Ascending aorta (tissue), 2 donors: ENCODE measurements at regions not wholly inside any gene's neighbourhood (a gene's known extent, or its start where the extent isn't known, plus 50 kb on each side); places are given as distances from the start of the nearest gene placed in this dataset.

Source experiments
- DNase-seq, 2 donors: peaks; one replicate each; pipeline ENCODE4 v3.0.0-alpha.2; 2019; ENCODE audit warnings: low spot score in 2 of 2
- H3K27ac ChIP-seq, 2 donors: fragments of 200-600 bp; sonication (generic); one replicate each; pipeline ENCODE4 v1.5.1; 2016 to 2017; ENCODE audit warnings: mild to moderate bottlenecking in 1 of 2
- H3K27me3 ChIP-seq: fragments of 200-600 bp; sonication (generic); one replicate; pipeline ENCODE4 v1.5.1; 2017
- H3K36me3 ChIP-seq, 2 donors: fragments of 200-600 bp; sonication (generic); one replicate each; pipeline ENCODE4 v1.5.1; 2016
- H3K4me1 ChIP-seq, 2 donors: fragments of 200-600 bp; sonication (generic); one replicate each; pipeline ENCODE4 v1.5.1; 2016 to 2017; ENCODE audit warnings: mild to moderate bottlenecking in 1 of 2
- H3K4me3 ChIP-seq, 2 donors: fragments of 200-600 bp; sonication (generic); one replicate each; pipeline ENCODE4 v1.5.1; 2016 to 2017; ENCODE audit warnings: mild to moderate bottlenecking in 1 of 2
- H3K9me3 ChIP-seq, 2 donors: fragments of 200-600 bp; sonication (generic); one replicate each; pipeline ENCODE4 v1.5.1; 2016
- intact Hi-C: fragments of 100-400 bp; cut with DNase I; formaldehyde crosslinking; loops from one replicate; pipeline ENCODE4 v1.15.1; 2023
- TF ChIP-seq, protein P1 (sequence below), 3 experiments: fragments of 200-600 bp in 2 of 3; fragments of 450-650 bp in 1 of 3; sonication (generic) in 2 of 3; IDR thresholded peaks; one replicate each; pipeline ENCODE4 v1.5.1; 2016 to 2019; ENCODE audit warnings: antibody characterized with exemption in 3 of 3, mild to moderate bottlenecking in 1 of 3, moderate library complexity in 1 of 3

DNA sequence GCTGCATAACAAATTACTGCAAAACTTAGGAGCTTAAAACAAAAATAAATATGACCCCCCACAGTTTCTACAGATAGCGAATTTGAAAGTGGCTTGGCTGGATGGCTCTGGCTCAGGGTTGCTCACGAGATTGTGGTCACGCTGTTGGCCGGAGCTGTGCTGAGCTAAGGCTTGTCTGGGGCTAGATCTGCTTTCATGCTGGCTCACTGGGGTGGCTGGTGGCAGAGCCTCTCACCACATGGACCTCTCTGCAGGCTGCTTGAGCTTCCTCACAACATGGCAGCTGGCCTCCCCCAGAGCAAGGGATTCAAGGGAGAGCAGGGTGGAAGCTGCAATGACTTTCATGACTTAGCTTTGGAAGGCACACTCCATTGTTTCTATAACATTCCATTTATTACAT, 354.1 kb downstream of the SHQ1 start:
- Histone ChIP-seq H3K27me3 (no peaks in the 10 kb centered on the region), H3K4me3 (no peak overlapping the region), H3K27ac (no peak overlapping the region), H3K4me1 (no peaks in the 10 kb centered on the region), H3K36me3 (no peaks in the 10 kb centered on the region), H3K9me3 (peaks cover 0 to 9% of the 10 kb centered on the region in 2 donors)
- intact Hi-C loops: no loop called here
- DNase-seq: no peak
- TF ChIP-seq, protein P1, sequence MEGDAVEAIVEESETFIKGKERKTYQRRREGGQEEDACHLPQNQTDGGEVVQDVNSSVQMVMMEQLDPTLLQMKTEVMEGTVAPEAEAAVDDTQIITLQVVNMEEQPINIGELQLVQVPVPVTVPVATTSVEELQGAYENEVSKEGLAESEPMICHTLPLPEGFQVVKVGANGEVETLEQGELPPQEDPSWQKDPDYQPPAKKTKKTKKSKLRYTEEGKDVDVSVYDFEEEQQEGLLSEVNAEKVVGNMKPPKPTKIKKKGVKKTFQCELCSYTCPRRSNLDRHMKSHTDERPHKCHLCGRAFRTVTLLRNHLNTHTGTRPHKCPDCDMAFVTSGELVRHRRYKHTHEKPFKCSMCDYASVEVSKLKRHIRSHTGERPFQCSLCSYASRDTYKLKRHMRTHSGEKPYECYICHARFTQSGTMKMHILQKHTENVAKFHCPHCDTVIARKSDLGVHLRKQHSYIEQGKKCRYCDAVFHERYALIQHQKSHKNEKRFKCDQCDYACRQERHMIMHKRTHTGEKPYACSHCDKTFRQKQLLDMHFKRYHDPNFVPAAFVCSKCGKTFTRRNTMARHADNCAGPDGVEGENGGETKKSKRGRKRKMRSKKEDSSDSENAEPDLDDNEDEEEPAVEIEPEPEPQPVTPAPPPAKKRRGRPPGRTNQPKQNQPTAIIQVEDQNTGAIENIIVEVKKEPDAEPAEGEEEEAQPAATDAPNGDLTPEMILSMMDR (IDR thresholded peaks at IDR 0.05): no peak

DNA sequence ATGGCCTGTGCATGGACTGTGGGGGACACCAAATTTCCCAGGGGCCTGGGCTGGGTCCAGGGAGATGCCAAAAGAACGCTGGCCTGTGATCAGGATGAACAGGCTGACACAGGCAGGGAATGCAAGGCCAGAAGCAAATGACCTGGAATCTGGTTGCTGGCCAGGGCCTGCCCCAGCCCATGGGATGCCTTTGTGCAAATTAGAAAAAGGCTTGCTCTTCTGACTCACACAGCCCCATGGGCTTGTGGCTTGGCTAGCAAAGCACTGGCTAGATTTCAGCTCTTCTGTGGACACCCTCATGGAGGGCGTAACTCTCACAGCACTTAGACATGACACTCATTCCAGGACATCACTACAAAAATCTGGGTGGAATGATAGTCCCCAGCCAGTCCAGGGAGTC, 356.0 kb downstream of the SHQ1 start:
- intact Hi-C loops: no loop called here
- TF ChIP-seq, protein P1 (IDR thresholded peaks at IDR 0.05): no peak
- no peak overlapping the region for H3K27ac ChIP-seq
- DNase-seq: peak in 1 of 2 donors; percentile 76
- H3K9me3 ChIP-seq: peaks cover 0 to 9% of the 10 kb centered on the region in 2 donors
- no peak overlapping the region for H3K4me3 ChIP-seq
- peaks cover 0 to 6% of the 10 kb centered on the region in 2 donors for H3K4me1 ChIP-seq
- no peaks in the 10 kb centered on the region for H3K36me3 ChIP-seq
- H3K27me3 ChIP-seq: no peaks in the 10 kb centered on the region

DNA sequence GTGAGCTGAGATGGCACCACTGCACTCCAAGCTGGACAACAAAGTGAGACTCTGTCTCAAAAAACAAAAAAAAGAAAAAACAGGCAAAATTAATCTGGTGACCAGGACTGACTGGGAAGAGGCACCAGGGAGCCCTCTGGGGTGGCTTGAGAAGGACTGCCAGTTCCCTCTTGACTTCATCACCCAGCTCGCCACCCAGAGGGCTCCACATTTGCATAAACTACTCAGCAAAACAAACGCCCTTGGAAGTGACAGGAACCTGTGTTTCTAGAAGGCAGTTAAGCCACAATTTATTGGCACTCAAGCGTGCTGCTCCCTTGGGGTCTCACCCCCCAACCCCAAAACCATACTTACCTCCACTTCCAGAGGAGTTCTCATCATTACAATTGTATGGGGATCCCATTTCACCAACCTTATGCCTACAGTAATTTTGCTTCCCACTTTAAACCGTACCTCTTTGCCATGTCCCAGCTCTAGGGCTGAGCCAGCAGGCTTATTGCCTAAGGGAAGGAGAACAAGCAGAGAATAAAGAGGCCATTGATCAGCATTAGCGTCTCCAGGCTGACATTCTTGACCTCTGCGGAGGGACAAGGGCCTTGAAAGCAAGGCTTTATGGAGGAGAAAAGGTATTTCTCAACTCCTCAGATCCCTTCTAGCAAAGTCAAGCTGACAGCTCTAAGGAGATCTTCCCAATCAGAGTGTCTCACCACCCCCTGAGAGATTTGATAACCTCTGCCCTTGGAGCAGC, 357.4 kb downstream of the SHQ1 start:
- H3K4me1 ChIP-seq: peaks cover 0 to 13% of the 10 kb centered on the region in 2 donors
- no peak overlapping the region for H3K4me3 ChIP-seq
- DNase-seq: no peak
- peaks cover 0 to 9% of the 10 kb centered on the region in 2 donors for H3K9me3 ChIP-seq
- H3K36me3 ChIP-seq: no peaks in the 10 kb centered on the region
- no peaks in the 10 kb centered on the region for H3K27me3 ChIP-seq
- intact Hi-C loops: no loop called here
- H3K27ac ChIP-seq: no peak overlapping the region
- TF ChIP-seq, protein P1 (IDR thresholded peaks at IDR 0.05): no peak

DNA sequence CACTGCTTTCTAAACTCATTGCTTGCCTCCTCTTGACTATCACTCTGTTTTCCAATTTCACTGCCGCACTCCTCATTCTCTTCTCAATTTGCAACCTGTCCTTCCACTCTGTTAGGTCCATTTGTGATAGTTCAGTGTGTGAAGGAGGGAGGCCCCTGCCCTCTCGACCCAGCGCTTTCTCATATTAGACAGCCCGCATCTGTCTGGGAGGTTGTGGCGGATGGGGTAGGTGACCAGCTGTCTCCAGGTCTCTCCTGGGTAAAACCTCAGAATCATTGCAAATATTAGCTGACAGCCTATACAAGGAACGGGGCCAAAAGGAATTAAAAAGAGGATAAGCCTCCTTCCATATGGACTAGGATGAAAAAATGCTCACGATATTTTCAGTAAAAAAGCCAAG, 358.3 kb downstream of the SHQ1 start:
- Histone ChIP-seq H3K9me3 (peaks cover 0 to 9% of the 10 kb centered on the region in 2 donors), H3K4me3 (no peak overlapping the region)
- intact Hi-C loops: no loop called here

GRCh38 chr3:72488738-72489035, 359.6 kb downstream of the SHQ1 start:
- Histone ChIP-seq H3K9me3 (peaks cover 0 to 3% of the 10 kb centered on the region in 2 donors), H3K27me3 (no peaks in the 10 kb centered on the region), H3K4me1 (peaks cover 0 to 13% of the 10 kb centered on the region in 2 donors), H3K27ac (no peak overlapping the region), H3K36me3 (no peaks in the 10 kb centered on the region), H3K4me3 (no peak overlapping the region)
- no peak for DNase-seq
- intact Hi-C loops: no loop called here
- TF ChIP-seq, protein P1 (IDR thresholded peaks at IDR 0.05): no peak

More for the DNA sequence above, 358.3 kb downstream of the SHQ1 start:
- peaks cover 0 to 13% of the 10 kb centered on the region in 2 donors for H3K4me1 ChIP-seq
- TF ChIP-seq, protein P1 (IDR thresholded peaks at IDR 0.05): no peak
- H3K27me3 ChIP-seq: no peaks in the 10 kb centered on the region
- DNase-seq: no peak
- H3K27ac ChIP-seq: no peak overlapping the region
- H3K36me3 ChIP-seq: no peaks in the 10 kb centered on the region
